ENCODE measurements at regions not wholly inside any gene's neighbourhood (a gene's known extent, or its start where the extent isn't known, plus 50 kb on each side); places are given as distances from the start of the nearest gene placed in this dataset.
"Not testable (repeated sequence)": the region's sequence is repeated elsewhere in the genome, so short reads cannot be mapped to it uniquely, and the experiment has no call there.

DNA sequence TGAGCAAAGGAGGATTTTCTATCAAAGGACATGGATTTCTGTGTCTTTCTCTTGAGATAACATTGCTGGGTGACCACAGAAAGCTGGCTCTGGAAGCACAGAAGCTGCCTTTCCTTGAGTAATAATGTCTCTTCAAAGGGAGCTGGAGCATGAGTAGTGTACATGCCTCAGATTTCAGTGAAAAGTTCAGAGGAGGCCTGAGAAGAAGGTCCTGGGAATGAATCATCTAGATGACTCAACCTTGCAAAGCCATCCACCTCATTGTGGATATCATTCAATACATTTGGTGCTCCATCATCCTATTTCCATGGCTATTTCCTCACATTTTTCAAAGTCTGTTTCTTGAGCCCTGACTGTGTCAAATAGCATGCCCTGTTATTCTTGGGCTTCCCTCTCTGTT, 125.6 kb upstream of the POTEB2 start:
- H3K27me3 ChIP-seq (replicated peaks in 2 of 5; ENCODE audit: control insufficient read depth in 4 of 5, insufficient read depth in 5 of 5, low read length in 4 of 5); POLR2A ChIA-PET; H3K4me1 ChIP-seq (ENCODE audit: control extremely low read depth in 1 of 4, control insufficient read depth in 4 of 4, insufficient read depth in 4 of 4, low read length in 3 of 4); DNase-seq; H3K4me3 ChIP-seq (ENCODE audit: control insufficient read depth in 1 of 7, extremely low read depth in 1 of 7, insufficient read depth in 4 of 7, low read depth in 2 of 7, low read length in 6 of 7); H3K36me3 ChIP-seq (ENCODE audit: control insufficient read depth in 4 of 4, insufficient read depth in 4 of 4, low read length in 3 of 4); CTCF ChIA-PET; H3K9me3 ChIP-seq (ENCODE audit: control extremely low read depth in 1 of 5, control insufficient read depth in 4 of 5, insufficient read depth in 2 of 5, low read depth in 1 of 5, low read length in 4 of 5); H3K27ac ChIP-seq (ENCODE audit: insufficient read depth in 1 of 2, low read depth in 1 of 2, low read length in 2 of 2, poor library complexity in 1 of 2, severe bottlenecking in 2 of 2): not testable (repeated sequence)

DNA sequence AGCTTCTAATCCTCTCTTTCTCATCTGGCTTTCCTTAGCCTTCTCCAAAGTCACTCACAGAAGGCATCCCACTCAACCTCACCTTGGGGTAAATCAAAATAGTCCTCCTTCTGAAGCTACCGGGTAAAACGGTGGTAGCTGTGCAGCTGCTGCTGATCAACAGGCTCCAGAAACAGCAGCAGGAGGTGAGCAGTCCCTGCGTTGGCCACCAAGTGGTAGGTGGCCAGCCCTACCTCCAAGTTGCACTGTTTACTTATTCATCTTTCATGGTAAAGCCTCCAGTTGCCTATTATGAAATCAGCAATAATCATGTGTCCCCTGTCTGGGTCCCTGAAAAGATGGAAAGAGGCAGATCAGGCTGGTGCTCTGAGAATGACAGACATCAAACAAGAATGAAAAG, 125.1 kb upstream of the POTEB2 start:
- H3K4me3 ChIP-seq (ENCODE audit: control insufficient read depth in 1 of 7, extremely low read depth in 1 of 7, insufficient read depth in 4 of 7, low read depth in 2 of 7, low read length in 6 of 7); CTCF ChIA-PET; POLR2A ChIA-PET; H3K9me3 ChIP-seq (ENCODE audit: control extremely low read depth in 1 of 5, control insufficient read depth in 4 of 5, insufficient read depth in 2 of 5, low read depth in 1 of 5, low read length in 4 of 5); H3K27me3 ChIP-seq (replicated peaks in 2 of 5; ENCODE audit: control insufficient read depth in 4 of 5, insufficient read depth in 5 of 5, low read length in 4 of 5); H3K4me1 ChIP-seq (ENCODE audit: control extremely low read depth in 1 of 4, control insufficient read depth in 4 of 4, insufficient read depth in 4 of 4, low read length in 3 of 4); H3K27ac ChIP-seq (ENCODE audit: insufficient read depth in 1 of 2, low read depth in 1 of 2, low read length in 2 of 2, poor library complexity in 1 of 2, severe bottlenecking in 2 of 2); H3K36me3 ChIP-seq (ENCODE audit: control insufficient read depth in 4 of 4, insufficient read depth in 4 of 4, low read length in 3 of 4); DNase-seq: not testable (repeated sequence)
- no CpG with 5 or more reads among the region's 3 CpGs for WGBS (ENCODE audit: insufficient coverage)

DNA sequence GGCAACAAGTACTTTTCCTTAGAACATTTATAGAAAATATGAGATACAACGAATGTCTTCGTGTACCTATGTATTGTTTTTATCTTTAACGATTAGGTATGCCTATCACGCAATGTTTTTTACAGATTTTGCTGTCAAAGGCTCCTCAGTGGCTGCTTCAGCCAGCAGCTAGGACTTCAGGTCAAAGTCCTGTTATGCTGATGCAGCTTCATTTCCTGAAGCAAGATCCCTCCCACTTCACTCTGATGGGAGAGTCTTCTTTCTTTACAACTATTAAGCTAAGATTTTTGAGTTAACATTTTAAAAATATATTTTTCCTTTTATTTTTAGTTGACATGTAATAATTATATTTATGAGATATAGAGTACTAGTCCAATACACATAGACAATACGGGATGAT, 120.7 kb upstream of the POTEB2 start:
- H3K9me3 ChIP-seq (ENCODE audit: control extremely low read depth in 1 of 5, control insufficient read depth in 4 of 5, insufficient read depth in 2 of 5, low read depth in 1 of 5, low read length in 4 of 5); H3K4me1 ChIP-seq (ENCODE audit: control extremely low read depth in 1 of 4, control insufficient read depth in 4 of 4, insufficient read depth in 4 of 4, low read length in 3 of 4); H3K27ac ChIP-seq (ENCODE audit: insufficient read depth in 1 of 2, low read depth in 1 of 2, low read length in 2 of 2, poor library complexity in 1 of 2, severe bottlenecking in 2 of 2); DNase-seq; CTCF ChIA-PET; POLR2A ChIA-PET; H3K4me3 ChIP-seq (ENCODE audit: control insufficient read depth in 1 of 7, extremely low read depth in 1 of 7, insufficient read depth in 4 of 7, low read depth in 2 of 7, low read length in 6 of 7); H3K27me3 ChIP-seq (replicated peaks in 2 of 5; ENCODE audit: control insufficient read depth in 4 of 5, insufficient read depth in 5 of 5, low read length in 4 of 5); H3K36me3 ChIP-seq (ENCODE audit: control insufficient read depth in 4 of 4, insufficient read depth in 4 of 4, low read length in 3 of 4): not testable (repeated sequence)
- WGBS (ENCODE audit: insufficient coverage) = no CpG with 5 or more reads among the region's 5 CpGs

DNA sequence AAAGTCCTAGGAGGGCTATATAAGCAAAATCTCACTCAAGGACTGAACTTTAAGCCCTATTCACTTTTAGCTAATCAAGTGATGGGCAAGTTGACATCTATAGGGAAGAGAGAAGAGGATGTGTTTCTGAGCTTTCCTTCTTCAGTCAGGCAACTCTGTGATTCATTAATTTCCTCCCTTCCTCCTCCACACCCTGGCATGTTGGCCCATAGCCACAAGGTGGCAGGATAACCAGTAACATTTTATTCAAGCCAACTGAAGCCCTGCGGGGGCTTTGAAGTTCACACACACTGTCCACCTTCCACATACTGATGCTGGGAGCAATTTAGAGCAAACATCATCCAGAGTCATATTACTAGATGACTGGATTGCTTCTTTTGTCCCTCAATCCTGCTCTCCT, 111.9 kb upstream of the POTEB2 start:
- H3K27ac ChIP-seq (ENCODE audit: insufficient read depth in 1 of 2, low read depth in 1 of 2, low read length in 2 of 2, poor library complexity in 1 of 2, severe bottlenecking in 2 of 2); H3K4me1 ChIP-seq (ENCODE audit: control extremely low read depth in 1 of 4, control insufficient read depth in 4 of 4, insufficient read depth in 4 of 4, low read length in 3 of 4); POLR2A ChIA-PET; CTCF ChIA-PET; DNase-seq; H3K4me3 ChIP-seq (ENCODE audit: control insufficient read depth in 1 of 7, extremely low read depth in 1 of 7, insufficient read depth in 4 of 7, low read depth in 2 of 7, low read length in 6 of 7); H3K9me3 ChIP-seq (ENCODE audit: control extremely low read depth in 1 of 5, control insufficient read depth in 4 of 5, insufficient read depth in 2 of 5, low read depth in 1 of 5, low read length in 4 of 5); H3K36me3 ChIP-seq (ENCODE audit: control insufficient read depth in 4 of 4, insufficient read depth in 4 of 4, low read length in 3 of 4); H3K27me3 ChIP-seq (replicated peaks in 2 of 5; ENCODE audit: control insufficient read depth in 4 of 5, insufficient read depth in 5 of 5, low read length in 4 of 5): not testable (repeated sequence)
- WGBS (ENCODE audit: insufficient coverage) = no CpG with 5 or more reads among the region's 1 CpG

DNA sequence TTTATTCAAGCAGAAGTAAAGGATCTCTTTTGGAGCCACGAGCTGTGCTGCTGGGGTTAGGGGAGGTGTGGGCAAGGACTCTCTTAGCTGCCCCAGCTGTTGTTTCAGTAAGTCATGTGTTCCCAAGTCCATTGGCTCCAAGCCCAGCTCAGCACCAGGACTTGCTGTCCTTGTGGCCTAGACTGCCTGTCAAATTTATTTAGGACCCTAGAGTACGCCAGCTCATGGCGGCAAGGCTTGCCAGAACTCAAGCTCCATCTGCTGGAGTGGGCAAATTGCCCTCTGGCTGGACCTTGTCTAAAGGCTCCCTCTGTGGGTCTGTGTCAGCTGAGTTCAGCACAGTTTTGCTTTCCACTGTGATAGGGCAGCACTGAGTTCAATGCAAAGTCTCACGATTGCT, 106.6 kb upstream of the POTEB2 start:
- H3K27ac ChIP-seq (ENCODE audit: insufficient read depth in 1 of 2, low read depth in 1 of 2, low read length in 2 of 2, poor library complexity in 1 of 2, severe bottlenecking in 2 of 2); H3K4me3 ChIP-seq (ENCODE audit: control insufficient read depth in 1 of 7, extremely low read depth in 1 of 7, insufficient read depth in 4 of 7, low read depth in 2 of 7, low read length in 6 of 7); H3K4me1 ChIP-seq (ENCODE audit: control extremely low read depth in 1 of 4, control insufficient read depth in 4 of 4, insufficient read depth in 4 of 4, low read length in 3 of 4); H3K36me3 ChIP-seq (ENCODE audit: control insufficient read depth in 4 of 4, insufficient read depth in 4 of 4, low read length in 3 of 4); DNase-seq; CTCF ChIA-PET; H3K27me3 ChIP-seq (replicated peaks in 2 of 5; ENCODE audit: control insufficient read depth in 4 of 5, insufficient read depth in 5 of 5, low read length in 4 of 5); H3K9me3 ChIP-seq (ENCODE audit: control extremely low read depth in 1 of 5, control insufficient read depth in 4 of 5, insufficient read depth in 2 of 5, low read depth in 1 of 5, low read length in 4 of 5); POLR2A ChIA-PET: not testable (repeated sequence)
- WGBS (ENCODE audit: insufficient coverage) = no CpG with 5 or more reads among the region's 4 CpGs

DNA sequence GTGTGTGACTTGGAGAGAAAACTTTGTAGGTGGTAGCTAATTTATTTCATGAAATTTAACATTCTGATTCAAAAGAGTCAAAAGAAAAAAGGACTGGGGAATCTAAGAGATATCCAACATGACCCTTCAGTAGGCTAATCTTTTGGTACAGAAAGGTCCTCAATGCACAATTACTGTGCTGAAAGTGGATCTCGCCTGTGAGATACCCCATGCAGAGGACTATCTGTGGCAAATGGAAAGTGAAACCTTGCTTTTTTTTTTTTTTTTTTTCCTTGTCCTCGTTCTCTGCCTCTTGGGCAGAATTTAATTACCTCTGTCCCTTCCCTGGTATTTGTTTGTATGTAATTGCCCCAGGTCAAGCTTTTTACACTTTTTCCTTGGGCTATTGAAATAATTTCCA, 93.2 kb upstream of the POTEB2 start:
- CTCF ChIA-PET; H3K27me3 ChIP-seq (replicated peaks in 2 of 5; ENCODE audit: control insufficient read depth in 4 of 5, insufficient read depth in 5 of 5, low read length in 4 of 5); DNase-seq; H3K36me3 ChIP-seq (ENCODE audit: control insufficient read depth in 4 of 4, insufficient read depth in 4 of 4, low read length in 3 of 4); H3K27ac ChIP-seq (ENCODE audit: insufficient read depth in 1 of 2, low read depth in 1 of 2, low read length in 2 of 2, poor library complexity in 1 of 2, severe bottlenecking in 2 of 2); H3K9me3 ChIP-seq (ENCODE audit: control extremely low read depth in 1 of 5, control insufficient read depth in 4 of 5, insufficient read depth in 2 of 5, low read depth in 1 of 5, low read length in 4 of 5); H3K4me3 ChIP-seq (ENCODE audit: control insufficient read depth in 1 of 7, extremely low read depth in 1 of 7, insufficient read depth in 4 of 7, low read depth in 2 of 7, low read length in 6 of 7); POLR2A ChIA-PET; H3K4me1 ChIP-seq (ENCODE audit: control extremely low read depth in 1 of 4, control insufficient read depth in 4 of 4, insufficient read depth in 4 of 4, low read length in 3 of 4): not testable (repeated sequence)
- no CpG with 5 or more reads among the region's 2 CpGs for WGBS (ENCODE audit: insufficient coverage)

DNA sequence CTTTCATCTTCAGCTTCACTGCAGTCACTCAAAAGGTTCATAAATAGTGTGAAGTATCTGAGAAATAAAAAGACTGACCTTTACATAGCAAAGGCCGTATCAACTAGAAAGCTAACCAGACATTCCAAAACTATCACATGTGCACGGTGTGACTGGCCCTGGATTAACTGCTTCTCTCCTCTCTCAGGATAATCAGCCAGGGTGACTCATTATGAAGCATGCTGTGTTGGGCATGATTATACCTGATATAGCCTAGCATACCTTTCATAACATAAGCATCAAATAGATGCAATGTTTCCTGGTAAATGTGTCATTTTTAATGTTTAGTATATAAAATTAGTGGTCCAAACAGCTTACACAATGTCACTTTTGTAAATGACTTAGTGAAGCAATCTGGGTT, 63.2 kb upstream of the POTEB2 start:
- no CpG with 5 or more reads among the region's 2 CpGs for WGBS (ENCODE audit: insufficient coverage)

More for the DNA sequence above, 63.2 kb upstream of the POTEB2 start:
- H3K4me1 ChIP-seq (ENCODE audit: control extremely low read depth in 1 of 4, control insufficient read depth in 4 of 4, insufficient read depth in 4 of 4, low read length in 3 of 4); H3K9me3 ChIP-seq (ENCODE audit: control extremely low read depth in 1 of 5, control insufficient read depth in 4 of 5, insufficient read depth in 2 of 5, low read depth in 1 of 5, low read length in 4 of 5); H3K4me3 ChIP-seq (ENCODE audit: control insufficient read depth in 1 of 7, extremely low read depth in 1 of 7, insufficient read depth in 4 of 7, low read depth in 2 of 7, low read length in 6 of 7); H3K36me3 ChIP-seq (ENCODE audit: control insufficient read depth in 4 of 4, insufficient read depth in 4 of 4, low read length in 3 of 4); POLR2A ChIA-PET; DNase-seq; H3K27ac ChIP-seq (ENCODE audit: insufficient read depth in 1 of 2, low read depth in 1 of 2, low read length in 2 of 2, poor library complexity in 1 of 2, severe bottlenecking in 2 of 2); CTCF ChIA-PET; H3K27me3 ChIP-seq (replicated peaks in 2 of 5; ENCODE audit: control insufficient read depth in 4 of 5, insufficient read depth in 5 of 5, low read length in 4 of 5): not testable (repeated sequence)
